HG03108 (cell line): ENCODE measurements at regions not wholly inside any gene's neighbourhood (a gene's known extent, or its start where the extent isn't known, plus 50 kb on each side); places are given as distances from the start of the nearest gene placed in this dataset.

Experiments
- ATAC-seq: cut with Tn5 transposase; IDR thresholded peaks from one replicate; pipeline ENCODE4 v1.9.1; 2021; ENCODE audit warnings: moderate library complexity; ENCODE audit not compliant: unreplicated experiment

DNA sequence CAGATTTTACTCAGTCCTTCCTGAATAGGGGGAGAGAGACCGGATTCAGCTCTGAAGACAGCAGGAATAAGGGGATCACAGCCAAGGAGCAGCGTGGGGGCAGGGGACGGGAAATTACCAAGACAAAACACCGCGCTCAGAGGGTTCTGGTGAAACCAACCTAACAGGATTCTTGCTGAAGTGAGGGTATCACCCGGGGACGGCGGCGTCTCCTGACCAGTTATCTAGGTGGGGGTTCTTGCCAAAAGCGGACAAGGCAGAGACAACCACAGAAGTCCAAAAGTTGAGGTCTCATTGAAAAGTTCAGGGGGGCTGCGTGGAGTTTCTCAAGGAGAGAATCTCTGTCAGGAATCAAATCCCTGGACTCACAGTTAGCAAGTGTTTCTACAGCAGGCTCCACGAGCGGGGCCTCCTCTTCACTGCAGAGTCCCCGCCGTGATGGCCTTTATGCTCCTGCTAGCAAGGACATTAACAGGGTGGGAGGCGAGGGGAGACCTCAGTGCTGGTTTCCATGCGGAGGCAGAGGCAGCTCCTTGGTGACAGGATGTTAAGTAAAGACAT lies 291.0 kb downstream of the BRD1 start:
- ATAC-seq, result no peak

DNA sequence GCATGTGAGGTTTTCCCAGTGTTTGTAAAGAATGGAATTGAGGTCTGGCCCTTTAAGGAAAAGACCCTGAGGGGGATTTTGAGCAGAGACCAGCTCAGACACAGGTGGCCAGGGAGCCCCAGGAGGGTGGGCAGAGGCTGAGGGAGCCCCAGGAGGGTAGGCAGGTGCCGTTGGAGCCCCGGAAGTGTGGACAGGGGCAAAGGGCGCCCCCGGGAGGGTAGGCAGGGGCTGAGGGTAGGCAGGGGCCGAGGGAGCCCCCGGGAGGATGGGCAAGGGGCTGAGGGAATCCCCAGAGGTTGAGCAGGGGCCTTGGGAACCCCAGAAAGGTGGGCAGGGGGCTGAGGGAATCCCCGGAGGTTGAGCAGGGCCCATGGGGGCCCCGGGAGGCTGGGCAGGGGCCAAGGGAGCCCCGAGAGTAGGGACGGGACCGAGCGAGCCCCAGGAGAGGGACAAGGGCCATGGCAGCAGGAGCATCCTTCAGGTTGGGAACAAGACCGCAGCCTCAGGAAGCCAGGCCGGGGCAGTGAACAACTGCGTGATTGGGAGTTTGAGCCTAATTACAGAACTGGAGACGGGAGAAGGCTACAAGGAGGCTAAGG lies 292.0 kb downstream of the BRD1 start:
- no peak for ATAC-seq

DNA sequence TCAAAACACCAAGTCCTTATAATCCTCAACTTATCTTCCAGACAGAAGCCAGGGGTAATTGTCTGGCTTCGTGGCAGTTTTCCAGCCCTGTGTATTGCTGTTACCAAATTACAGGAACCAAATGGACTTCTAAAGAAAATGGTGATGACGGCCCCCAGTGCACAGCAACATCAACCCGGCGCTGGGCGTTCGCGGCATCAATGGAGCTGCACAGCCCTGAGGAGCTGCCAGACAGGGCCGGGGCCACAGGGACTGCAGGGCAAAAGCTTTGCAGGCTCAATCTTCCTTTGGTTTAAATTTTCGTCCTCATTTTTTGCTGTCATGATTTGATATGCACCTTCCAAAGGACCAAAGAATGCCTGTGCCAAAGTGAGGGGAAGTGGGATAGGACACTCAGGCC lies 292.5 kb downstream of the BRD1 start:
- ATAC-seq, result no peak

DNA sequence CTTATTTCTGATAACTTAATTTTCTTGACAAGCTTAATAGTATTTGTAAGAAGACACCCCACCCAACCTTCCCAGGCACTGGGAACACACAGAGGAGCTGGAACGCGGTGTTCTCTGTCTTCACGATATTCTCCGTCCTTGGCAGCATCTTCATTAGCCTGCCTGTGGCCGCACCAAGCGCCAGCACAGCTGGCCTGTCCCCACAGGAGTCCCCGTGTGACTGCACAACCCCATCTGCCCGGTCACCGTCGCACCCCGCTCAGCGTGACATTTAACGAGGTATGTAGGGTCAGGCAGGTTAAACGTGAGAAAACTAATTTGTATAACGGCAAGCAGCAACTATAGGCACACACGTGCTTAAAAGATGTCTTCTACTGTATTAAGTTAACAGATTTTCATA lies 293.3 kb downstream of the BRD1 start:
- ATAC-seq, result no peak

DNA sequence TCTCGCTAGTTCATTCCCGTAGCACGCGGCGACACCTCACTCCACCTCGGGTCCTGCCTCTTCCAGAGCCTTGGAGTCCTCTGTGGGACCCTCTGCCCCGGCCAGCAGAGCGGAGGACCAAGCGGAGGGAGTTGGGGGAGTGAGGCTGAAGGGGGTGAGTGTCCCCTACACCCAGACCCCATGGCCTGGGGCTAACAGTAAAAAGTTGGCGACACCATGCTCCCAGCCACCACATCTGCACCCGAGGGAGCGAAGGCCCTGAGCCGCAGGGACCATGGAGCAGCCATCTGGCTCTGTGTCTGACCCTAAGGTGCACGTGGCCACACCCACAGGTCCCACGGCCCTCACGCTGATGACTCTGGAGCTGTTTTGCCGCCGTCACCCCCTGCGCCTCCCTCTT lies 293.8 kb downstream of the BRD1 start:
- no peak for ATAC-seq

DNA sequence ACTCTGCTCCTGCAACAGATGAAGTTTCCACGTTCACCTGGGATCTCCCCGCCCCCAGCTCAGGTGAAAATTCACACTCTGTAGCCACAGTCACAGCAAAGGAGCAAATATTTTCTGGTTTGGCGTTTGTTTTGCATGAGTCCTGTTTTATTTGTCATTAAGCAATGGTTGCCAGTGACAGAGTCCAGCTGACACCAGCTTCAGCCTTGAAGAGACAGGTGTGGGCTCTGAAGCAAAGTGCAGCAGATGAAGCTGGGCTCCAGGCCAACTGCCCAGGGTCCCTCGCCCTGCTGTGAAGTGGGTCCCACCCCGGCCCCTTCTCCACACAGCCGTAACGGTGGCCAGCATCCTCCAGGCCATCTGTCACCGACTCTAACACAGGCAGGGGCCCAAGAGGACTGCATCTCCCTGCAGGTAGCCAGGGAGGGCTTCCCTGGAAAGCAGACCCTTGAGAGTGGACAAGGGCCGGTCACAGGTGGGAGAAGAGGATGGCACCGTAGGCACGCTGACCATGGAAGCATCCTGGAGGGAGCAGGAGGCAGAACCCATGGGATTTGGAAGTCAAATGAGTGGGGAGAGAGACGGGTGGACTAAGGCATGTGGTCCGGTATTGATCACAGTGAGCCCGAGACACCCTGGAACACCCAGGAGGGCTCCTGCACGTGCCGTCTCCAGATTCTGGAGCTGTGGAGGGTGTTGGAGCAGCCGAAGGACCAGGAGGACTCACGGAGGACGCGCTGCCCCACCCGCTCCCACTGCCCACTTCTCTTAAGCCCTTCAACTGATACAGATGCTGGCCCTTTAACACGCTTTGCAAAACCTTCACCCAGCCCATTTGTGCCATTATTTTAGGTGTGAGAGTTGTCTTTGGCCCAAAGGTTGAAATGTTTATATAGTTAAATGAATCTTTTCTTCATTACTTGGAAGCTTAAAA lies 294.5 kb downstream of the BRD1 start:
- ATAC-seq, result no peak

DNA sequence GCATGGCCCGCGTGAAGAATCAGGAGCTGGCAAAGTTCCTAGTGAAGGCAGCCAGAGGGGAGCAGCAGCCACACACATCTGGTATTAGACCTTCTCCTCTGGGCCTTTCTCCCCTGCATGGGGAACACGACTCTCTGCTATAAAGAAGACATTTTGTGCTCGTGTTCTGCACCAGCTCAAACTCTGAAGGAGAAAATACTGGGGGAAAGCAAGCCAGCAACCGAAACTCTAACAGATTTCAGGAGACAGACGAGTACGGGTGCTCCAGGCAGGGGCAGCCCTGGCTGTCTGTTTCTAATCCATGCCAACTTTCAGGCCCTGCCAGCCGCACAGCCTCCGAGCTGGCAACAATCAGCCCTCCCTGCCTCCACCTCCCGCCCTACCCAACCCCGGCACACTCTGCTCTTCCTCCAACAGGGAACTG lies 296.3 kb downstream of the BRD1 start:
- no peak for ATAC-seq

DNA sequence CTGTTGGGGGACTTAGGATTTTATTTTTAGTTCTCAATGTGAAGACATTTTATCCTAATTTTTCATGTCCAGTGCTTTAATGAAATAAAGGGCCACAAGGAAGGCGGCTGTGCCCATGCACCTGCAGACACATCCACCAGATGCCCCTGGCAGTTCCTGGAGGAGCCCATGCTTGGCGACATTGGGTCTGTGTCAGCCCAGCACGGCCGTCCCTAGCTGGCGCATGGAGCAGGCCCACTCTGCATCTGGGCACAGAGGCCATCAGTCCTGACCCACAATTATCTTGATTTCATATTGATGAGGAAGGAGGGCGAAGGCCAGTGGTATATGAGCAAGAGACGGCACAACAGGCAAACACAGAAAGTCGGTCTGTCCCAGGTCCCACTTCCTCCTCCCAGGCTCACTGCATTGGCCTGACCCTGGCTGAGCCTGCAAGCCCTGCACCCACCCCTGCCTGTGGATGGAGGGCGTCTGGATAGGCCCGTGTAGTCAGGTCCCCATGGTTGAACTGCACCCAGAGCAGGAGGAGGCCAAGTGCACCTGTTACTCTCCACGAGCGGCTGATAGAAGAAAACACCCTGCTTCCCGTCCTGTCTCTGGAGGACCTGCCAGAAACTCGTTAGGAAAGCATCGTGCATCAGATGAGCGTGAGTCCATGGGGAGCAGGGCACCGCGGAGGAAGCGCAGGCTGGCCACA lies 296.9 kb downstream of the BRD1 start:
- no peak for ATAC-seq

DNA sequence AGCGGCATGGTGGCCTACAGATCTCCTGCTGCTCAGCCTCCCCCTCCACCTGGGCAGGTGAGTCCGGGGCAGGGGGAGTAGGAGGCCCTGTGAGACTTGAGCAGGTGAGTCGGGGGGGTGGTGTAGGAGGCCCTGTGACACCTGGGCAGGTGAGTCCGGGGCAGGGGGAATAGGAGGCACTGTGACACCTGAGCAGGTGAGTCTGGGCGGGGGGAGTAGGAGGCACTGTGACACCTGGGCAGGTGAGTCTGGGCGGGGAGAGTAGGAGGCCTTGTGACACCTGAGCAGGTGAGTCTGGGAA lies 299.3 kb downstream of the BRD1 start:
- no peak for ATAC-seq

DNA sequence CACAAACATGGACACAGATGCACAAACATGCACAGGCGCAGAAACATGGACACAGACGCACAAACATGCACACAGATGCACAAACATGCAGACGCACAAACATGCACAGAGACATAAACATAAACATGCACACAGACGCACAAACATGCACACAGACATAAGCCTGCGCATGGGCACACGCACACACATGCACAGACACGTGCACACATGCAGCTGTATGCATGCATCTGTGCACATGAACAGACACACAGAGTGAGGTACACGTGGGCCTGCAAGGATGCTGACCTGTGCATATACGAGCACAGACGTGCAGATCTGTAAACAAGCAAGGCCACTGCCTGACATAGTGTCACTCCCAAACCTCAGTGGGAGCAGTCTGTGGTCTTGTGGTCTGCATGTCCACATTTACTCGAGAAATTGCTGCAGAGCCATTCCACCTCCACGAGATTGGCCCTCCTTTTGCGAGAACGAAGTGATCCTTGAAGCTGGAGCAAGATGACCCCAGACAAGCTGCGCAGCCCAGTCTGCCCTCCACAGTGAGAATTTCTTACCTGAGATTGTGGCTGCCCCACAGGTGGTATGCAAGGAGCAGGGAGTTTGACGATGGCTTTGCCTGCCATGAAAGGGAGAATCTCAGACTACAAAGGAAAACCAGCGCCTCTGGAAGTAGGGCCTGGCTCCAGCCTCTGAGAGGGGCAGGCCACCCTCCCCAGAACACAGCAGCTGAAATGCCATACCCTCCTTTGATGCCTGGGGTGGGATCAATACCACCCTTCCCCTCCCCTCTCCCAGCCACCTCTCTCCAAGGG lies 299.9 kb downstream of the BRD1 start:
- no peak for ATAC-seq

DNA sequence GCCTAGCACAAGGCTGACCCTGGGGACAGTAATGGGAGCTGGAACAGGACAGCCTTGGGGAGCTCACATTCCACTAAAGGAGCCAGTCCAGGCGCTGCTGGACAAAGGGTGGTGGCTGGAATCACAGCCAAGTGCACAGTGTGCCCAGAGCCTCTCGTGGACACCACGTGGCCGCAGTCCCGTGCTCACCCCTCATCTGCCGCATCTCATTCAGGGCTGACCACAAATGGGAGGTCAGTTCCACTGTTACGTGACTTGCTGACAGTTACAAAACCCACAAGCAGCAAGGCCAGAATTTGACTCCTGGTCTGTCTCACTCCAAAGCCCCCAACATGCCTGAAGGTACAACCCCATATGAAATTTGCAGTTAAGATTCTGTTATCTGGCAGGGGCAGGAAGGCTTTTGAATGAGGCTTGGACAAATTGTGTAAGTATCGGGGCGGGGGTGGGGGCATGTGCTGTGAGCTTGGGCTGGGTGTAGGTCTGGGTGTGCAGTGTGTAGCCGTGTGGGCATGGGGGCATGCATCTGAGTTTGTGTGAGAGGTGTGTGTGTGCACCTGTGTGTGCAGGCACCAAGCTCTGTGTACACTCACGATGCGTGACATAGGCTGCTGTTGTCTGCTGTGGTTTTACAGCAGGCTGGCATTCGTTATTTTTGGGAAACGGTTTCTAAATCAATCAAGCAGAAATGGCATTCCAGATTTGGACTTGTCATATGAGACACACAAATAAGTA lies 301.7 kb downstream of the BRD1 start:
- no peak for ATAC-seq

DNA sequence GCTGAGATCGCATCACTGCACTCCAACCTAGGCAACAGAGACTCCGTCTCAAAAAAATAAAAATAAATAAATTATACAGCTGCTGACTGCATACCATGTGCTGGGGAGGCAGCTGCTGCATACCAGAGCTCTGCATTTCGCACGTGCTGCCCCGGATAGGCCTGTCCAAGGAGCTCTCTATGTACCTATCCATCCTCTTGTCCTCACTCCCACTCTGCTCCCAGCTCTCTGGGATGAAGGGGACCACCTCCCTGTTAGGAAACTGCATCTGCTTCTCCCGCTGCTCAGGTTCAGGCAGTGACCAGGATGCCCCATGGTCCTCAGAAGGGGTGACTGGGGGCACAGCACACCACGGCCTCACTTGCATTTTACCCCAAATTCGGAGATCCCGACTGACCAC lies 302.3 kb downstream of the BRD1 start:
- no peak for ATAC-seq

DNA sequence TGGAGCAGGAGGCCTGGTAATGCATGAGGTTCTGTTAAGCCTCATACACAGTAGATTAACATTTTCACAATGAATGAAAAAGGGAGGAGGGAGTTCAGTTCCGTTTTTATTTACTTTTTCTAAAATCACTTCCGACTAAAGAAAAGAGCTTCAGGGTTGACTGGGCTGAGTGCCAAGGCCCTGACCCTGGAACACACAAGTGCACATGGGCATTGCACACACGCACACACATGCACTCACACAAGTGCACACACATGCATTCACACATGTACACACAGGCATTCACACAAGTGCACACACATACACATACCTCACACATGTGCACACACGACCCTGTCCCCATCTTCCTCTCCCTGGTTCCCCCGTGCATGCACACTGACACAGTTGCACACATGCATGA lies 303.3 kb downstream of the BRD1 start:
- ATAC-seq, result no peak

DNA sequence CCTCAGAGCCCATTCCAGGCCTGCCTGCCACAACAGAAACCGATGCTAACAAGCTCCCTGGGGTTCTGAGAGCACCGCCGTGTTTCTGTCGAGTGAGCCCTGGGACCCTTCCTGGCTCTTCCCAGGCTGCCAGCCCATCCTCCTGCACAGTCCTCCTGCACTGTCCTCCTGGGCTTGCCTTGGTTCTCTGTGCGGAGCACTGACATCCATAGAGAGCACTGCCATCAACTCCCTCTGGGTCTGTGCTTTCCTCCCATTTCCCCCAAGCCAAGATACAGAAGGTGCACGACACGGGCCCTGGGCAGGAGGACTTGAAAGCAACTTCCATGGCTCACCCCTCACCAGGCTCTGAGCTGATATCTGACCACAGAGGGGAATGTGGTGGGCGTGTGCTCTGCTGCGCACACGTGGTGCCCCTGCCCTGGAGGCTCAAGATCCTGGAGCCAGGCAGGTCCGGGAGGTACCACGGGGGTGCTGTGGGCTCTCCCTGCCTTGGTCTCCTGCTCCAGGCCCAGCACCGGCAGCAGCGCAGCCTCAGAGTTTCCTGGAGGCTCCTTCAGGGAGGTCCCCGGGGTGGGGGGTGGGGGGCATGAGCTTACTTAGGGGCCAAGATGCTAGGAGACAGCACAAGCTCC lies 304.2 kb downstream of the BRD1 start:
- no peak for ATAC-seq

DNA sequence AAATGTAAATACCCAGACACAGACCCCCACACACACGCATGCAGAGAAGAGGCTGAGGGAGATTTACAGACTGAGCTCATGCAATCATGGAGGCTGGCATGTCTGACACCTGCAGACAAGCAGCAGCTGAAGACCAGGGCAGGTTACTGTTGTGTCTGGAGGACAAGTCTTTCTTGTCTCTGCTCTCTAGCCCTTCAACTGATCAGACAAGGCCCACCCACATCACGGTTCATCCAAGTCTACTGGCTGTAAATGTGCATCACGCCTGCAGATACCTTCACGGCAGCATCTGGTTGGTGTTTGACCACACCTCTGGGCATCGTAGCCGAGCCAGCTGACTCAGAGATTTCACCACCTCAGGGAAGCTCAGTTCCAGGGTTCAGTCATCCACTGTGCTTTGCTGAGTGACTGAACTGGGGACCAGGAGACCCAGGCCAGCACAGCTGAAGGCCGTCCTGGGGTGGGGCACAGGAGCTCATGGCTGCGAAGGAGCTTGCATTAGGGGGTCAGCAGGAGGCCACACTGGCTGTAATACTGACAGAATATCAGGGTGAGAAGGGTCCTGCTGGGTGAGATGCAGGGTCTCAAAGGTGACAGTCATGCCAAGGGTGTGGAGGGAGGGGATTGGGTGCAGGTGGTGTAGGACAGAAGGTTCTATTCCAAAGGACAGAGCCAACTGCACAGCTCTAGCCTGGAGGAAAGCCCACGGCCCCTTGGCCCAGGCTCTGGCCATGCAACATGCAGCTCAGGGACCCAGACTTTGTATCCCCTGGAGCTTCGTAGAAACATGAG lies 304.9 kb downstream of the BRD1 start:
- ATAC-seq, result no peak

DNA sequence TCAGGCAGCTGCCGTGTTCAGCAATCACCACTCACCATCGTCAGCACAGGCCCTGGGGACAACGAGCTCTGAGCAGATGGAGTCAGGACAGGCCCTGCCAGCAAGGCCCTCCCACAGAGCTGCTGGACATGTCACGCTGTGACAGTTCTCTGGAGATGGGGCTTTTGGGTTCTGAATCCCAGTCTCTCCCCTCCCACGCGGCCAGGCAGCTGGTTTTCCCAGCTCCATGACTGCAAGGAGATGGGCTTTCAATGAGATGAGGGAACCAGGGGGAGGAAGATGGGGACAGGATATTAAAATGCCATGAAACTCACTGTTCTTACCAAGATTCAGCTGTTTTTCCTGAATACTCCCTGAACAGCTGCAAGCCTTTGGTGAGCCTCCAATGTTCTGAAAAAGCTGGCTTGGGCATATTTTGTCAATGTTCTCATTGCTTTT lies 305.9 kb downstream of the BRD1 start:
- no peak for ATAC-seq

DNA sequence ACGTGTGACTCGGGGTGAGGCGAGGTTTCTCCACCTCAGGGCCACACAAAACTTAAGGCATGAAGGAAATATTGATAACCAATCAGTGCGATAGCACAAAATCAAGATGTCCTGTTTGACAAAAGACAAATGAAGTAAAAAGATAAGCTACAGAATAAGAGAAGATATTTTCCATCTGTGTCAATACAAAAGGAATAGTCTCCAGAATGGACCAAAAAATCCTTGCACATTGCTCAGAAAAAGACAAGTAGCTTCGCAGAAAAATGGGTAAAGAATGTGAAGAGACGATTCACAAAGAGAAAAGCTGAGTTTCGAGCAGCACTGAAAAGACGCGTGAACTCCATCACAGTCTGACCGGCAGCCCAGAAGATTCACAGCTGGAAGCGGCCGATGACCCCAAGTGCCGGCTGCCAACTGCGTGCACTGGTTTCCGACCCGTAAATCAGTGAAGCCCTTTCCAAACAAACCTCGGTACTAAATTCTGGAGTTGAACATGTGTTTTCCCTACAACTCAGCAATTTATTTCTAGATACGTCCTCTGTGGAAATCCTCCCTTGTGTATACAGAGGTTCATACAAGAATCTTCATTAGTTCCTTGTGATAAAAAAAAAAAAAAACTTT lies 308.4 kb downstream of the BRD1 start:
- no peak for ATAC-seq

DNA sequence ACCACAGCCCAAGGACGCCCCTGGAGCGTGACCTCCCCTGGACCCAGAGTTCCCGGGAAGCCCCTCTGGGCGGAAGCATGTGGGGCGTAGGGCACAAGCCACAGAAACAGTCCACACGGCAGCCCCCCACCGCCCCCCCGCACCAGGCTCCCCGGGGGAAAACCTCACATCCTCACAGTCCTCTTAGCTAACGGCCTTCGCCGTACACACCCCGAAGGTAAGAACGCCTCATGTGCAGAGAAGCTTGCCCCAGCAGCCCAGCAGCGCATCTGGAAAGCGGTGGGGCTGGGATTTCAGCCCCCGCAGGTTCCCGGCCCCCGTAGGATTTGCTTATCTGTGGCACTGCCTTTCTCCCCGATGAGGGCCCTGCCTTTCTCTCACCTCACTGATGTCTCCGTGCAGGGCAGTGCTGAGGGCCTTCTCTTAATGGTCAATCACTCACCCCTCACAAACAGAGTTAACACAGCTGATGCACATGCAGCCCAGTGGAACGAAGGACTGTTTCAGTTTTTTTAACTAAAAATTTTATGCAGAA lies 309.2 kb downstream of the BRD1 start:
- ATAC-seq, result no peak
